ENCODE measurements at regions not wholly inside any gene's neighbourhood (a gene's known extent, or its start where the extent isn't known, plus 50 kb on each side); places are given as distances from the start of the nearest gene placed in this dataset.

- intact Hi-C loops (cut with DNase I): no loop called here
- Histone ChIP-seq H3K27me3 (ENCODE audit: control insufficient read depth, insufficient read depth, low read length) (no peaks in the 10 kb centered on the region), H3K9me3 (ENCODE audit: control insufficient read depth in 2 of 3, insufficient read depth in 1 of 3, low read length in 3 of 3) (peaks cover 0 to 17% (median 2%) of the 10 kb centered on the region in 3 donors), H3K27ac (ENCODE audit: low read depth in 2 of 2, low read length in 2 of 2) (no peak overlapping the region), H3K36me3 (ENCODE audit: control insufficient read depth in 2 of 3, insufficient read depth in 3 of 3, low read length in 3 of 3) (no peaks in the 10 kb centered on the region), H3K4me3 (ENCODE audit: low read length in 3 of 3) (no peak overlapping the region), H3K4me1 (ENCODE audit: control insufficient read depth in 2 of 3, insufficient read depth in 2 of 3, low read depth in 1 of 3, low read length in 3 of 3) (no peaks in the 10 kb centered on the region), H3K9ac (ENCODE audit: low read length in 3 of 3) (no peak overlapping the region)
- no peak for TF ChIP-seq CTCF (IDR thresholded peaks at IDR 0.05; ENCODE audit: borderline replicate concordance, extremely low read depth, insufficient read depth)
- DNase-seq (no peak), FAIRE-seq (no peak)
Observed at GRCh38 chr7:57198801-57199200, 66.6 kb upstream of the ZNF479 start.

- Histone ChIP-seq H3K9ac (ENCODE audit: low read length in 3 of 3) (no peak overlapping the region), H3K9me3 (ENCODE audit: control insufficient read depth in 2 of 3, insufficient read depth in 1 of 3, low read length in 3 of 3) (peaks cover 0 to 17% (median 2%) of the 10 kb centered on the region in 3 donors), H3K27ac (ENCODE audit: low read depth in 2 of 2, low read length in 2 of 2) (no peak overlapping the region), H3K27me3 (ENCODE audit: control insufficient read depth, insufficient read depth, low read length) (no peaks in the 10 kb centered on the region), H3K36me3 (ENCODE audit: control insufficient read depth in 2 of 3, insufficient read depth in 3 of 3, low read length in 3 of 3) (no peaks in the 10 kb centered on the region), H3K4me1 (ENCODE audit: control insufficient read depth in 2 of 3, insufficient read depth in 2 of 3, low read depth in 1 of 3, low read length in 3 of 3) (no peaks in the 10 kb centered on the region), H3K4me3 (ENCODE audit: low read length in 3 of 3) (no peak overlapping the region)
- DNase-seq (no peak), FAIRE-seq (no peak)
- intact Hi-C loops (cut with DNase I): no loop called here
- TF ChIP-seq CTCF (IDR thresholded peaks at IDR 0.05; ENCODE audit: borderline replicate concordance, extremely low read depth, insufficient read depth): no peak
Observed at GRCh38 chr7:57199252-57199651, 67.0 kb upstream of the ZNF479 start.

GRCh38 chr7:57201021-57201894, 69.0 kb upstream of the ZNF479 start:
- Histone ChIP-seq H3K4me3 (ENCODE audit: low read length in 3 of 3) (no peak overlapping the region), H3K4me1 (ENCODE audit: control insufficient read depth in 2 of 3, insufficient read depth in 2 of 3, low read depth in 1 of 3, low read length in 3 of 3) (no peaks in the 10 kb centered on the region), H3K9me3 (ENCODE audit: control insufficient read depth in 2 of 3, insufficient read depth in 1 of 3, low read length in 3 of 3) (peaks cover 0 to 21% (median 5%) of the 10 kb centered on the region in 3 donors), H3K27ac (ENCODE audit: low read depth in 2 of 2, low read length in 2 of 2) (no peak overlapping the region), H3K9ac (ENCODE audit: low read length in 3 of 3) (no peak overlapping the region), H3K27me3 (ENCODE audit: control insufficient read depth, insufficient read depth, low read length) (no peaks in the 10 kb centered on the region), H3K36me3 (ENCODE audit: control insufficient read depth in 2 of 3, insufficient read depth in 3 of 3, low read length in 3 of 3) (no peaks in the 10 kb centered on the region)
- intact Hi-C loops (cut with DNase I): no loop called here
- DNase-seq (no peak), FAIRE-seq (no peak)
- no peak for TF ChIP-seq CTCF (IDR thresholded peaks at IDR 0.05; ENCODE audit: borderline replicate concordance, extremely low read depth, insufficient read depth)
